Uterus (tissue), 2 donors: ENCODE measurements at regions not wholly inside any gene's neighbourhood (a gene's known extent, or its start where the extent isn't known, plus 50 kb on each side); places are given as distances from the start of the nearest gene placed in this dataset.

Experiments used
- CTCF ChIP-seq, 4 experiments: fragments of 200-600 bp in 2 of 4; fragments of 450-650 bp in 2 of 4; sonication (generic) in 2 of 4; IDR thresholded peaks; one replicate each; pipeline ENCODE4 v1.5.1; 2016 to 2019; ENCODE audit warnings: antibody characterized with exemption in 4 of 4, mild to moderate bottlenecking in 2 of 4, moderate library complexity in 1 of 4
- POLR2A ChIP-seq, 2 donors: fragments of 450-650 bp; IDR thresholded peaks; one replicate each; pipeline ENCODE4 v1.6.1; 2016; ENCODE audit warnings: antibody characterized with exemption in 2 of 2, mild to moderate bottlenecking in 1 of 2, moderate library complexity in 1 of 2

DNA sequence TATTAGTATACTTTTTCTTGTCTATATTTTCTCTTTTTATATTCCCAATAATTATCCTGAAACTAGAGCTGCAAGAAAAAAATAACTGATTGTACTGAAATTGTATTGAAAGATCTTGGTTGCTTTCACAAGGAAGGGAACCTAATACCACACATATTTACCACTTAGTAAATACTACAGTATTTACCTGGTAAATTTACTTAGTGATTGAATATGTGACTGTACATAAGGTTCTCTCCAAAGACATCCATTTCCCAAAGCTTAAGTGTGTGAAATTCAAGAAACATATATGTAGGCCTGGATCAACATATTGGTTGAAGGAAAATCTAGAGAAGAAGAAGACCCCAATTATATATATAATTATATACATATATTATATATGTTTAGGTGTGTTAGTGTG, 1272.7 kb downstream of the C4orf33 start:
- TF ChIP-seq CTCF (IDR thresholded peaks at IDR 0.05) (no peak), POLR2A (IDR thresholded peaks at IDR 0.05) (no peak)
